ENCODE measurements at regions not wholly inside any gene's neighbourhood (a gene's known extent, or its start where the extent isn't known, plus 50 kb on each side); places are given as distances from the start of the nearest gene placed in this dataset.

DNA sequence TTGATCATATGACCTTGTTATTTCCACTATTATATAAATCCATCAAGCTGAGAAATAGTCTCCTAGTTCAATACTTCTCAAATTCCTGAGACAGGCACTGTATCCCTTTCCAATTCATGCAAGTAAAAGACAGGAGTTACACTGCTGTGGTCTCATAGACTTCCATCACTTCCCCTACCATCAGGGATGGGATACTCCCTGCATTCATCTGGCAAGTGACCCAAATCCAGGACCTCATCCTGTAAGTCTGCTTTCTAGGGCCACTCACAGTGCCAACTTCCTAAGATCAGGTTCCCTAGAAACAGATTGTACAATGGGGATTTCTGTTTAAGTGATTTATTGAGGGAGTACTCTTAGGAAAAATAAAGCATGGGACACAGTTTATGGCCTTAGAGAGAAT is 424.0 kb upstream of the CDH7 start:
- no peak overlapping the region for H3K27ac ChIP-seq
- TF ChIP-seq, protein P1, sequence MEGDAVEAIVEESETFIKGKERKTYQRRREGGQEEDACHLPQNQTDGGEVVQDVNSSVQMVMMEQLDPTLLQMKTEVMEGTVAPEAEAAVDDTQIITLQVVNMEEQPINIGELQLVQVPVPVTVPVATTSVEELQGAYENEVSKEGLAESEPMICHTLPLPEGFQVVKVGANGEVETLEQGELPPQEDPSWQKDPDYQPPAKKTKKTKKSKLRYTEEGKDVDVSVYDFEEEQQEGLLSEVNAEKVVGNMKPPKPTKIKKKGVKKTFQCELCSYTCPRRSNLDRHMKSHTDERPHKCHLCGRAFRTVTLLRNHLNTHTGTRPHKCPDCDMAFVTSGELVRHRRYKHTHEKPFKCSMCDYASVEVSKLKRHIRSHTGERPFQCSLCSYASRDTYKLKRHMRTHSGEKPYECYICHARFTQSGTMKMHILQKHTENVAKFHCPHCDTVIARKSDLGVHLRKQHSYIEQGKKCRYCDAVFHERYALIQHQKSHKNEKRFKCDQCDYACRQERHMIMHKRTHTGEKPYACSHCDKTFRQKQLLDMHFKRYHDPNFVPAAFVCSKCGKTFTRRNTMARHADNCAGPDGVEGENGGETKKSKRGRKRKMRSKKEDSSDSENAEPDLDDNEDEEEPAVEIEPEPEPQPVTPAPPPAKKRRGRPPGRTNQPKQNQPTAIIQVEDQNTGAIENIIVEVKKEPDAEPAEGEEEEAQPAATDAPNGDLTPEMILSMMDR (conservative IDR thresholded peaks at IDR 0.05), result no peak

DNA sequence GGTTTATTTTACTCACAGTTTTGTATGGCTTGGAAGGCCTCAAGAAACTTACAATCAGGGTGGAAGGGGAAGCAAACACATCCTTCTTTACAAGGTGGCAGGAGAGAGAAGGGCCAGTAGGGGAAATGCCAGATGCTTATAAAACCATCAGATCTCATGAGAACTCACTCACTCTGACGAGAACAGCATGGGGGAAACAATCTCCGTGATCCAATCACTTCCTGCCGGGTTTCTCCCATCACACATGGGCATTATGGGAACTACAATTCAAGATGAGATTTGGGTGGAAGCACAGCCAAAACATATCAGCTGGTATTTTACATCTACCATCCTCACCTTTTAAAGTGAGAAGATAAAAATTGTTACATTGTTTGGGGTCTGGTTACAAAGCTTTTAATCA is 427.9 kb upstream of the CDH7 start:
- no peak overlapping the region for H3K27ac ChIP-seq
- TF ChIP-seq, protein P1 (conservative IDR thresholded peaks at IDR 0.05), result no peak

DNA sequence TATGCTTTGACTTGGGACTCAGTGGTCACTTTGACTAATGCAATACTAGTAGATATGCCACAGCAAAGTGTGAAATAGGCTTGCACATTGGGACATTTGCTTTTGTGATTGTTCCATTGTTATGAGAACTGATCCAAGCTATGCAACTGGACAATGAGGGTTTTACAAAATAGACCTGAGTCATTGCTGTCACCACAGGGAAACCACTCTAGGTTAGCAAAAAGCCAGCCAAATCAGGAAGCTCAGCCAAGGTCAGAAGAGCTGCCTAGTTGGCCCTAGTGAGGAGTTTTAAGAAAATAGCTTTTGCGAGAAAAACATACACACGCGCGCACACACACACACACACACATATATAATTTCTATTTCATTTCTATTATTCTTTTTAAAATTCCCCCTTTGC is 452.4 kb upstream of the CDH7 start:
- TF ChIP-seq, protein P1 (conservative IDR thresholded peaks at IDR 0.05), result no peak

DNA sequence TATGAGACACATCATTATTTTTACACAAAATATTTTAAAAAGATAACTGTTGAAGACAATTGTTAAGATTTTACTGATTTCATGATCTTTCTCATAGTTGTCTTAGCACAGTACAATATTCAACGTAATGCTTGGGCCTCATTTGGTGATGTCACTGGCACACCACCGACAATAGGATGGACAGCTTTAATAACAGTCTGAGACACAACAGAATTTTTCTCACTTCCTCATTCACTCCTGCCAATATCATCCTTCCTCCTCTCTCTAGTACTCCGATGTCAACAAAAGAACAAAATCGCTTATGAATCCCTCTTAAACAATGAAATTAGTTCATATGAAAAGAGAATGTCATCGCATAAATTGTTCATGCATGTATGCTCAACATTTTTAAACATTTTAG is 461.9 kb upstream of the CDH7 start:
- H3K27ac ChIP-seq, result no peak overlapping the region
- TF ChIP-seq, protein P1 (conservative IDR thresholded peaks at IDR 0.05), result no peak

More for the DNA sequence above, 452.4 kb upstream of the CDH7 start:
- H3K27ac ChIP-seq, result no peak overlapping the region

DNA sequence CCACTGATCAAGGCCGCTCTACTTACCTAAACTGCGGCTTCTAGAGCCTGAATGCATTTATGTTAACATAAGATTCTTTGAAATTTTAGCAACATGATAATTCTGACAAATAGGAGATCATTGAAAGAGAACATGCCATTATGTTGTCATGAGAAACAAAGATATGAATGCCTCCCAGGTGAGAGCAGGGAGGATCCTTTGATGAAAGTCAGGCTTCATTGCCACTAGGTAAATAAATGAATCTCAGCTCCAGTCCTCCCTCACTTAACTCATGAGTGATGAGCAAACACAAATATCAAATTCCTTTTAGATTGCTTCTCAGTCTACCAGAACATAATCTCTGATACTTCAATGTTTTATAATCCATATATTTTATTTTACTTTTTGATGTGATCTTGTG is 463.2 kb upstream of the CDH7 start:
- TF ChIP-seq, protein P1 (conservative IDR thresholded peaks at IDR 0.05), result no peak

DNA sequence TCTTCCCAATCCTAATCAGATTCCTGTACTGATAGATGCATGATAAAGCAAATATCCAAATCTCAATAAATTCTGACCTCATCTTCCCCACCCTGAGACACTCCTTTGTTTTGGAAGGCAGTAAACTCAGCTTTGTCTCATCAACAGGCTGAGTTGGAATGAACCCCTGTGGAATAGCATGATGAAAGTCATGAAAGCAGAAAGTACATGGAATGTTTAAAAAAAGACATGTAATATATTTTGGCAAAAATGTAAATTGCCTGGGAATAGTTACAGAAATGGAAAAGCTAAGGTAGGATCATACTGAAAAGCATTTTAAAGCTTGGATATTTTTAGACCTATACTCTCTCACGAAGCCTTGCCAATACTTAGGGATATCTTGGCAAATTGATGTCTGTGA is 468.7 kb upstream of the CDH7 start:
- TF ChIP-seq, protein P1 (conservative IDR thresholded peaks at IDR 0.05), result no peak
- no peak overlapping the region for H3K27ac ChIP-seq

More for the DNA sequence above, 463.2 kb upstream of the CDH7 start:
- H3K27ac ChIP-seq, result no peak overlapping the region

DNA sequence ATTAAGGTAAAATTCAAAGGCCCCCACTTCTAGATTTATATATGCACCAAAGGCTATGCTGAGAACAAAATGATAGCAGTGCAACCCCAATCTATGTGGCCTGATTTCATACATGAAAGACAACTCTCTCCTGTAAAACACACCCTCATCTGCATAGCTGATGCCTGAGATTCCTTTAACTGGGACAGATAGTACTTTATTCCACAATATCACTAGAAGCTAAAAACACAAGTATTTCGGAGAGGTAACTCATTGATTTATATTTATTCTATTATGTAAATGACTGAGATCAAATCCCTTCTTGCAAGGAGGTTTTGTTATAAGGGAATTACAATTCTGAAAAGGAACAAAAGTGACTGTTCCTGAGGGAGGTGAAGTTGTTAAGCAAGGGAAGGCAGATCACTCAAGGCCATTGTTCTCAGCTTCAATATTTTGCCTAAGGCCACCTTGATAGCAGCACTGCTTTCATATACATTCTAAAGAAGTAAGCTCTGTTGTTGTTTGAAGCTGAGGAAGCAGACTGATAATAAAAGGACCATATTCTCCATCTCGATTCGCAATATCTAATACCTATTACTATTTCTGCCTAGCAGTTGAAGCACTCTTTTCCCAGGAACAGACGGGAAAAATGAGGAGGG is 471.0 kb upstream of the CDH7 start:
- no peak overlapping the region for H3K27ac ChIP-seq
- TF ChIP-seq, protein P1 (conservative IDR thresholded peaks at IDR 0.05), result no peak

Measured in VCaP (cell line).